Astrocyte (in vitro differentiated cells and primary cell): ENCODE measurements at regions not wholly inside any gene's neighbourhood (a gene's known extent, or its start where the extent isn't known, plus 50 kb on each side); places are given as distances from the start of the nearest gene placed in this dataset.

Experiments used
- CTCF ChIP-seq: IDR thresholded peaks from 2 replicates; pipeline ENCODE4 v1.5.1; 2011; ENCODE audit warnings: low read depth, mild to moderate bottlenecking, inconsistent platforms, low read length, moderate library complexity; ENCODE audit not compliant: insufficient read depth
- EZH2 ChIP-seq: IDR thresholded peaks from 2 replicates; pipeline ENCODE4 v1.6.1; 2012; ENCODE audit warnings: mild to moderate bottlenecking, low read length, inconsistent platforms; ENCODE audit not compliant: insufficient read depth

GRCh38 chr12:131418121-131418520, 292.8 kb upstream of the SFSWAP start:
- TF ChIP-seq CTCF = no peak
- no peak for TF ChIP-seq EZH2
